PC-3 (cell line): ENCODE measurements at regions not wholly inside any gene's neighbourhood (a gene's known extent, or its start where the extent isn't known, plus 50 kb on each side); places are given as distances from the start of the nearest gene placed in this dataset.

Experiments used
- ATAC-seq: fragments of 200-7000 bp; cut with Tn5 transposase; 2 replicates; pipeline ENCODE4 v1.9.1; 2020; ENCODE audit warnings: mild to moderate bottlenecking, moderate library complexity
- BruUV-seq: library from RNA; stranded (reverse); fragments of 400-500 nt; replicated peaks from 2 replicates; lab custom pipeline; 2021; lab: Mats Ljungman, UMichigan
- CTCF ChIA-PET: fragments of 300-600 bp; sonication (Branson Sonifier 250); formaldehyde crosslinking; loops from one replicate; lab custom pipeline; 2022; ENCODE audit warnings: antibody characterized with exemption; lab: Charles Lee
- POLR2A ChIA-PET: fragments of 300-600 bp; sonication (Branson Sonifier 250); formaldehyde crosslinking; loops from one replicate; lab custom pipeline; 2022; ENCODE audit warnings: antibody characterized with exemption; ENCODE audit not compliant: unreplicated experiment; lab: Charles Lee
- DNase-seq: peaks from one replicate; pipeline ENCODE4 v3.0.0-alpha.2; 2015
- H2AFZ ChIP-seq: fragments of 300-600 bp; sonication (generic); 2 replicates; pipeline ENCODE4 v1.6.0; 2016; ENCODE audit warnings: antibody characterized with exemption, low read length
- H3F3A ChIP-seq: fragments of 300-600 bp; sonication (generic); one replicate; pipeline ENCODE4 v1.6.0; 2017; ENCODE audit warnings: antibody characterized with exemption, low read length, control low read depth, mild to moderate bottlenecking; ENCODE audit not compliant: unreplicated experiment
- H3K27ac ChIP-seq: fragments of 300-600 bp; sonication (generic); 2 replicates; pipeline ENCODE4 v1.5.1; 2016; ENCODE audit warnings: mild to moderate bottlenecking, low read length
- H3K27me3 ChIP-seq: fragments of 300-600 bp; sonication (generic); 2 replicates; pipeline ENCODE4 v1.6.1; 2016; ENCODE audit warnings: low read length, mixed read lengths
- H3K36me3 ChIP-seq: fragments of 300-600 bp; sonication (generic); 2 replicates; pipeline ENCODE4 v1.6.1; 2016; ENCODE audit warnings: low read depth, mixed run types, low read length, mixed read lengths
- H3K4me1 ChIP-seq: fragments of 300-600 bp; sonication (generic); 2 replicates; pipeline ENCODE4 v1.5.1; 2016; ENCODE audit warnings: low read length; ENCODE audit not compliant: insufficient read depth
- H3K4me2 ChIP-seq: fragments of 300-600 bp; sonication (generic); 2 replicates; pipeline ENCODE4 v1.6.0; 2016; ENCODE audit warnings: low read length
- H3K4me3 ChIP-seq: fragments of 300-600 bp; sonication (generic); 2 replicates; pipeline ENCODE4 v1.5.1; 2016; ENCODE audit warnings: mild to moderate bottlenecking, low read length, mixed read lengths
- H3K79me2 ChIP-seq: fragments of 300-600 bp; sonication (generic); 2 replicates; pipeline ENCODE4 v1.6.1; 2017; ENCODE audit warnings: low read length, mixed read lengths
- H3K9ac ChIP-seq: fragments of 300-600 bp; sonication (generic); 2 replicates; pipeline ENCODE4 v1.6.0; 2016; ENCODE audit warnings: mild to moderate bottlenecking, low read length
- H3K9me2 ChIP-seq: fragments of 300-600 bp; sonication (generic); replicated peaks from 2 replicates; pipeline ENCODE4 v1.6.1; 2016; ENCODE audit warnings: mixed run types, low read length, mixed read lengths
- H3K9me3 ChIP-seq: fragments of 300-600 bp; sonication (generic); 2 replicates; pipeline ENCODE4 v1.6.1; 2016; ENCODE audit warnings: low read length, mixed read lengths
- H4K20me1 ChIP-seq: fragments of 300-600 bp; sonication (generic); 2 replicates; pipeline ENCODE4 v1.6.1; 2016; ENCODE audit warnings: low read length, mixed read lengths
- CTCF ChIP-seq: fragments of 300-600 bp; sonication (generic); conservative IDR thresholded peaks from 2 replicates; pipeline ENCODE4 v1.5.1; 2017; ENCODE audit warnings: antibody characterized with exemption, low read depth, mild to moderate bottlenecking, low read length
- EZH2 ChIP-seq: fragments of 300-600 bp; sonication (generic); IDR thresholded peaks from one replicate; pipeline ENCODE4 v1.6.1; 2017; ENCODE audit warnings: antibody characterized with exemption, mild to moderate bottlenecking, low read length; ENCODE audit not compliant: unreplicated experiment
- EZH2phosphoT487 ChIP-seq: fragments of 300-600 bp; sonication (generic); IDR thresholded peaks from 2 replicates; pipeline ENCODE4 v1.6.1; 2018; ENCODE audit warnings: mild to moderate bottlenecking, antibody characterized with exemption, low read length, borderline replicate concordance
- intact Hi-C: fragments of 100-400 bp; cut with micrococcal nuclease; formaldehyde crosslinking; loops from 2 replicates; pipeline ENCODE4 v1.9.0; 2023

GRCh38 chr20:33923740-33924139, 70.0 kb upstream of the RALY start:
- Histone ChIP-seq H3K4me3 (no peak overlapping the region), H3K79me2 (no peaks in the 10 kb centered on the region), H3K9me2 (no peaks in the 10 kb centered on the region), H3K4me2 (no peak overlapping the region), H3K27ac (no peak overlapping the region), H2AFZ (no peak overlapping the region), H4K20me1 (no peaks in the 10 kb centered on the region), H3K9ac (no peak overlapping the region), H3F3A (no peaks in the 10 kb centered on the region), H3K4me1 (no peaks in the 10 kb centered on the region), H3K27me3 (peaks cover 14% of the 10 kb centered on the region), H3K36me3 (no peaks in the 10 kb centered on the region), H3K9me3 (no peaks in the 10 kb centered on the region)
- no TSS peak for BruUV-seq
- intact Hi-C loops = no loop called here
- TF ChIP-seq EZH2 (no peak), CTCF (no peak), EZH2phosphoT487 (no peak)
- POLR2A ChIA-PET = no interaction called here
- CTCF ChIA-PET = no interaction called here
- ATAC-seq = no peak
- no peak for DNase-seq

GRCh38 chr20:33925867-33926266, 67.8 kb upstream of the RALY start:
- Histone ChIP-seq H3K79me2 (no peaks in the 10 kb centered on the region), H4K20me1 (no peaks in the 10 kb centered on the region), H3K4me2 (no peak overlapping the region), H3K9me2 (no peaks in the 10 kb centered on the region), H3K9ac (no peak overlapping the region), H3K36me3 (no peaks in the 10 kb centered on the region), H3K4me1 (no peaks in the 10 kb centered on the region), H3K27ac (no peak overlapping the region), H3K4me3 (no peak overlapping the region), H3K27me3 (peaks cover 14% of the 10 kb centered on the region), H3K9me3 (no peaks in the 10 kb centered on the region), H2AFZ (no peak overlapping the region), H3F3A (no peaks in the 10 kb centered on the region)
- CTCF ChIA-PET = no interaction called here
- POLR2A ChIA-PET = no interaction called here
- DNase-seq (no peak), ATAC-seq (no peak)
- TF ChIP-seq EZH2phosphoT487 = no peak
- TF ChIP-seq CTCF = no peak
- TF ChIP-seq EZH2 = no peak
- intact Hi-C loops = no loop called here
- BruUV-seq = no TSS peak

GRCh38 chr20:33926425-33926824, 67.3 kb upstream of the RALY start:
- BruUV-seq = no TSS peak
- ATAC-seq = no peak
- Histone ChIP-seq H3K36me3 (no peaks in the 10 kb centered on the region), H3K9ac (no peak overlapping the region), H3K9me3 (no peaks in the 10 kb centered on the region), H3K4me2 (no peak overlapping the region), H3K4me3 (no peak overlapping the region), H3K9me2 (no peaks in the 10 kb centered on the region), H2AFZ (no peak overlapping the region), H3K27ac (no peak overlapping the region), H3K79me2 (no peaks in the 10 kb centered on the region), H4K20me1 (no peaks in the 10 kb centered on the region), H3K27me3 (peaks cover 14% of the 10 kb centered on the region), H3K4me1 (no peaks in the 10 kb centered on the region), H3F3A (no peaks in the 10 kb centered on the region)
- TF ChIP-seq EZH2 (no peak), EZH2phosphoT487 (no peak), CTCF (no peak)
- intact Hi-C loops = no loop called here
- ChIA-PET POLR2A (no interaction called here), CTCF (interaction anchor here (0.6 kb wide), 1 partner anchor 156 kb away, joined by 10 read pairs; no protein-coding TSS in a partner anchor)
- no peak for DNase-seq
